Superior temporal gyrus (tissue), 1 donor: ENCODE measurements at regions not wholly inside any gene's neighbourhood (a gene's known extent, or its start where the extent isn't known, plus 50 kb on each side); places are given as distances from the start of the nearest gene placed in this dataset.

Source experiments
- DNase-seq: peaks from one replicate; pipeline ENCODE4 v3.0.0-alpha.2; 2016; ENCODE audit errors: extremely low spot score

DNA sequence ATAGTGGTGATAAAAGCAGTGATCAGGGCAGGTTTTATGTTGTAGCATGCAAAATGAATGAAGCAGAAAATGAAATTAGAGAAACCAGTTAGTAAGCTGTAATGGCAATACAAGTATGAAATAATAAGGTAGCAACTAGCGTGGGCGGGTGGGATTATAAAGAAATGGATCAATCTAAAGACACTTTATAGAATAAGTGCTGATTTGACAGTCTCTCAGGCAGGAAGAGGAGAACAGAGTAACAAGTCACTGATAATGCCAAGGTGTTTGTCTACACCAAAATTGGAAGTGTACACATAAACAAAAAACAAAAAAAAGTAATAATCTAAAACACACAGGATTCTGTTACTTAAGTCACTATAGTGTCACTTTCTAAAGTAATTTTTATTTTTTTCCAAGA lies 51.0 kb upstream of the PCBP1 start:
- DNase-seq, result no peak

DNA sequence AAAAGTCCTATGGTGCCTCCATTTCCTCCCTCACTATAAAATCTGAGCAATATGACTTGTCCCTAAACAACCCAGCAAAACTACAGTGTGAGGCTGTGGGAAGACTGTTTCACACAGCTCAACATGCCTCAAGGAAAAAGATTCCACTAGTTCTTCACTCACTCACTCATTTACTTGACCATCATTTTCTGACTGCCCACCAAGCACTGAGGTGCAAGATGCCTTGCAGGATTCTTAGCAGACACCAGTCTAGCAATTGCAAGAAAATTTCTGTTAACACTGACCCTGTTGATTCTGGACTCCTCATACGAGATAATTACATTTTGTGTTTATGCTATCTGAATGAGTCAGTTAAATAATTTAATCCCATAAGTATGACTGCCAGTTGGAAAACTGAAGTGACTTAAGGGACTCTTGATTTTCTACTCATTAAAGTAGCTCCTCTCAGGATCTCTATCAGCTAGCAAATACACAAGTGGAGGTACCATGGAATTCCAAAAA lies 51.9 kb upstream of the PCBP1 start:
- no peak for DNase-seq

DNA sequence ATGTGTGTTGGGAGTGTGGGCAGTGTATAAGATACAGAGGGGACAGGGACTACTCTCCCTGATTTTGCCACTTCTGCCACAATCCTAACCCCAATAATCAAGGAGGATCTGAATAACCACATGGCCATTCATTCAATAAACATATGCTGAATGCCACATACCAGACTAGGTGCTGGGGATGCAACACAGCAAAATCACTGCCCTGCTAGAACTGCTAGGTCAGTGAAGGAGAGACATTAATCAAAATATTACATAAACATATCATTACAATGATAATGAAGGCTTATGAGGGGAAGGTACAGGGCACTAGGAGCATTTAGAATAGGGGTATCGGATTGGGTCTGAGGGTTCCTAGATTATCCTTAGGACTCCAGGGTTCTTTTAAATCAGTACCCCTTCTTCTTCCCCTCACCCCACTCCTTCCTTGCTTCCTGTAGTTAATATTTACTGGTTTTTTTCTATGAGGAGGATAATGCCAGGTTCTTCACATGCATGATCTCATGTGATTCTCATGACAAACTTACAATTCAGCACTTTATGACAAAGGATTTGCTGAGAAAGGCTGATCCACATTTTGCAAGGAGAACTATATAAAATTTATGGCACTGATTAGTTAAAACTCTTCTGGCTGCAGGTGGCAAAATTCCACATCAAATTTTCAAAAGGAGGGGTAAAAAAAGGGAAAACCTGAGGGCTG lies 56.4 kb upstream of the PCBP1 start:
- DNase-seq, result no peak

DNA sequence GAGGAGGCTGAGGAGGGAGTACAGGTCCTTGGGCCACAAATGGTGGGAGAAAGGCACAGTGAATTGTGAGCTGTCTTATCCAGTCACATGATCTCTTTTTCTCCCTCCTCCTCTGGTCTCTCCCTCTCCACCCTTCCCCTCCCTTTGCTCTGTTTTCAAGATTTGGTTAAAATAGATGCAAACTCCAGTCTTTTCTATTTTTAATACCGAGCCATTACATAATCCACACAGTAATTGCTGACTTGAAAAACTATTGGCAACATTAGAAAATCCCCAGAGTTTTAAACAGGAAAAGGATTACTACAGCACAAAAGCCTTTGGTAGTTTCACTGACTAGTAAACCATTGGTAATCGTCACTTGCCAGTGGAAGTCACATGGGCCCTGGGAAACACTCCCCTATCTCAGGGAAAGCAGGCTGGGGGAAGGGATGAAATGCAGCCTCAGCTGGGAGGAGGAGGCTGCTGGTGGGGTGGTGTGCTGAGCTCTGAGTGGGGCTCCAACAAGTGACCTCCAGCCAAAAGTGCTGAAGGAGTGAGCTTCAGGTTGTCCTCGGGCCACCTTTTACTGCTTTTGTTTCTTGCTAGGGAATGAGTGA lies 57.4 kb upstream of the PCBP1 start:
- DNase-seq, result peak; percentile 78

DNA sequence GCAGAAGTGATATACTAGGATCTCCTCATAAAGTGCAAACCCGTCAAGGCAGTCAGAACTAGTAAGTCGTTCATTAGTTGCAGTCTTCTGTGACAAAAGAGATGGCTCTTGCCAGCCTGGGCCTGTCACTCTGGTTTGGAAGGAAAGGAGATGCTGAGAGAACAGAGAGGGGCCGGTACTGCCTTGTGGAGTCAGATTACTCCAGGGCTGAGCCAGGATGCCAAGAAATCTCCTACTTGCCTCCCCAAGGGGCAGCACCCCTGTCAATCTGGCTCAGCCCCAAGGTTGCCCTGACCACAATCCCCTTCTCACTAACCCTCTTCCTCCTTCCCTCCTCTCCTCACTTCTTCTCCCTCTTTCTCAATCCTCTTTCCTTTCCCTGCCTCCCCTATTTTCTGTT lies 62.9 kb upstream of the ASPRV1 start:
- no peak for DNase-seq

DNA sequence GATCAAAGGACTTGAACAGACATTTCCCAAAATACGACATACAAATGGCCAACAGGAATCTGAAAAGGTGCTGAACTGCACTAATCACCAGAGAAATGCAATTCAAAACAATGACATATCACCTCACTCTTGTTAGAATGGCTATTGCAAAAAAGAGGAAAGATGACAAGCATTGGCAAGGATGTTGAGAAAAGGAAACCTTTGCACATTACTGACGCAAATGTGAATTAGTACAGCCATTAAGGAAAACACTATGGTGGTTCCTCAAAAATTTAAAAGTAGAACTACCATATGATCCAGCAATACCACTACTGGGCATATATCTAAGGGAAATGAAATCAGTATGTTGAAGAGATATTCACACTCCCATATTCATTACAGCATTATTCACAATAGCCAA lies 57.7 kb upstream of the ASPRV1 start:
- DNase-seq, result no peak

DNA sequence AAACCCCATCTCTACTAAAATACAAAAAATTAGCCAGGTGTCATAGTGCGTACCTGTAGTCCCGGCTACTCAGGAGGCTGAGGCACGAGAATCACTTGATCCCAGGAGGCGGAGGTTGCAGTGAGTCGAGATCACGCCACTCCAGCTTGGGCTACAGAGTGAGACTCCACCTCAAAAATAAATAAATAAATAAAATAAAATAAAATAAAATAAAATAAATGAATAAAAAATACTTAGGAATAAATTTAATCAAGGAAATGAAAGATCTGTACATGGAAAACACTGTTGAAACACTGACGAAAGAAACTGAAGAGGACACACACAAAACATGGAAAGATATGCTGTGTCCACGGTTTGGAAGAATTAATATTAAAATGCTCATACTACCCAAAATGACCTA lies 56.5 kb upstream of the ASPRV1 start:
- DNase-seq, result no peak

DNA sequence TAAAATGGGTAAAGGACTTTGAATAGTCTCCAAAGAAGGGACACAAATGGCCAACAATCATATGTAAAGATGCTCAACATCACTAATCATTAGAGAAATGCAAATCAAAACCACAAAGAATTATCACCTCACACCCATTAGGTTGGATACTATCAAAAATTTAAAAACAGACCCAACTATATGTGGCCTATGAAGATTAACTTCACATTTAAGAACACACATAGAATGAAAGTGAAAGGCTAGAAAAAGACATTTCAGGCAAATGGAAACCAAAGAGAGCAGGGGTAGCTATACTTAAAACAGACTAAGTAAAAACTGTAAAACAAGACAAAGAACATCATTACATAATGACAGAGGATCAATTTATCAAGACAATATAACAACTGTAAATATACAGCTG lies 53.5 kb upstream of the ASPRV1 start:
- no peak for DNase-seq

DNA sequence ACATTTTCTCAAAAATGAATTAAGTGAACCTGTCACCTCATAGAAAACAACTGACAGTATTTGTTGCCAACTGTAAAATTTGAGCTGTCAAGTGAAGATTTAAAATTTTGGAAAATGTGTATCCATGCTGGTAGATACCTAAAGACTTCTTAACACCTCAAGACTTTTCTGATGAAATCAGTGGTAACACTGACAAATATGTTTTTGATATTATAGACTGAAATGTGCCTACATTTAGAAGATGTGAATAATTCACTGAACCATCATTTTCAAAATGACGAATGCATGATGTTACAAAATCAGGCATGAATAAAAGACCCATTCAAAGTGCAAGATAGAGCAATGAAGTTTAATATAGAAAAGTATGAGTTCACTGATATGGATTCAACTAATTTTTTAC lies 51.5 kb upstream of the ASPRV1 start:
- no peak for DNase-seq

DNA sequence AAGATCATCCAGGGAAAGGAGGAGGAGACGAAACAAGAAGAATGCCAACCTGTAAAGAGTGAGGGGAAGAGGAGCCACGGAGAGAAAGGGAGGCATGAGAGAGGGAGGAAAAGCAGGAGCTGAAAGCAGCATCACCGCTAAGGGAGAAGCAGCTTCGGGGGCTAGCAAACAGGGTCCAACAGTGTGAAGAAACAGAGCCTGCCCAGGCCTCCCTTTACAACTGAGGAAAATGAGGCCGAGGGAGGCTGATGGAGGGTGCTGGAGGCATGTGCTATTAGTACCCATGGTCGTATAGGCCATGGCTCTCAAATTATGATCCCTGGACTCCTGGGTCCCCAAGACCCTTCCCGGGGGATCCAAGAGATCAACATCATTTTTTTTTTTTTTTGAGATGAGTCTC lies 50.4 kb upstream of the ASPRV1 start:
- DNase-seq, result no peak

DNA sequence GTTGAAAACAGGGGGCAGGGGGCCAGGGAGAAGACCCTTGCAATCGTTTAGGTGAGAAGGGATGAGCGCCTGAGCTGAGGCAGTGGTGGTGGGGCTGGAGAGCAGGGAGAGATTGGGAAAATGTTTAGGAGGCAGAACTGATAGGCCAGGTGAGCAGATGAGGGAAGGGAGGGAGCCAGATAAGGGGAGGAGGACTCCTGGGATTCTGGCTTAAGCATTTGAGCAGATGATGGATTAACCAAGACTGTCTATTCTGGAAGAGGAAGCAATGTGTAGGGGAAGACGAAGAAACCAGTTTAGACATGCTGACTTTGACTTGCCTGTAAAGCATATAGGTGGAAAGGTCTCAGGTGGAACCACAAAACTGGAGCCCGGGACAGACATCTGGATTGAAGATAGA lies 49.9 kb upstream of the ASPRV1 start:
- DNase-seq, result no peak
